ENCODE measurements at regions not wholly inside any gene's neighbourhood (a gene's known extent, or its start where the extent isn't known, plus 50 kb on each side); places are given as distances from the start of the nearest gene placed in this dataset.

DNA sequence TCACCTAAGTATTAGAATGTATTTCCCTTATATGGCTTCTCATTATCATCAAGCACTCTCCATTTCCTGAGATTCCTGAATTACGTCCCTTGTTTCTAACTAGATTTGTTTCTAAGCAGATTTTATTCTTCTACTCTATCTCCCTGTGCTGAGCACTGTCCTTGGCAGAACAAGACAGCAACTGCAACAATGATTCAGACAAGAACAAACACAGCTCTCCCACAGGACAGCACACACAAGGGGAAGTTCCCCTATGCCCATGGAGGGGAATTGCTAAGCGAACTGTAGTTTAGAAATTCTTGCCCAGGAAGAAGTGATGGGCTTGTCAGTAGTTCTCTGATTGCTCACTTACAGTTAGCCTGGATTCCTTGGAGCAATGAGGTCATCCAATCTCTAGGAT, 759.9 kb downstream of the DTWD2 start:
- TF ChIP-seq, protein P1, sequence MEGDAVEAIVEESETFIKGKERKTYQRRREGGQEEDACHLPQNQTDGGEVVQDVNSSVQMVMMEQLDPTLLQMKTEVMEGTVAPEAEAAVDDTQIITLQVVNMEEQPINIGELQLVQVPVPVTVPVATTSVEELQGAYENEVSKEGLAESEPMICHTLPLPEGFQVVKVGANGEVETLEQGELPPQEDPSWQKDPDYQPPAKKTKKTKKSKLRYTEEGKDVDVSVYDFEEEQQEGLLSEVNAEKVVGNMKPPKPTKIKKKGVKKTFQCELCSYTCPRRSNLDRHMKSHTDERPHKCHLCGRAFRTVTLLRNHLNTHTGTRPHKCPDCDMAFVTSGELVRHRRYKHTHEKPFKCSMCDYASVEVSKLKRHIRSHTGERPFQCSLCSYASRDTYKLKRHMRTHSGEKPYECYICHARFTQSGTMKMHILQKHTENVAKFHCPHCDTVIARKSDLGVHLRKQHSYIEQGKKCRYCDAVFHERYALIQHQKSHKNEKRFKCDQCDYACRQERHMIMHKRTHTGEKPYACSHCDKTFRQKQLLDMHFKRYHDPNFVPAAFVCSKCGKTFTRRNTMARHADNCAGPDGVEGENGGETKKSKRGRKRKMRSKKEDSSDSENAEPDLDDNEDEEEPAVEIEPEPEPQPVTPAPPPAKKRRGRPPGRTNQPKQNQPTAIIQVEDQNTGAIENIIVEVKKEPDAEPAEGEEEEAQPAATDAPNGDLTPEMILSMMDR (IDR thresholded peaks at IDR 0.05), result no peak
- no peak overlapping the region for H3K27ac ChIP-seq

DNA sequence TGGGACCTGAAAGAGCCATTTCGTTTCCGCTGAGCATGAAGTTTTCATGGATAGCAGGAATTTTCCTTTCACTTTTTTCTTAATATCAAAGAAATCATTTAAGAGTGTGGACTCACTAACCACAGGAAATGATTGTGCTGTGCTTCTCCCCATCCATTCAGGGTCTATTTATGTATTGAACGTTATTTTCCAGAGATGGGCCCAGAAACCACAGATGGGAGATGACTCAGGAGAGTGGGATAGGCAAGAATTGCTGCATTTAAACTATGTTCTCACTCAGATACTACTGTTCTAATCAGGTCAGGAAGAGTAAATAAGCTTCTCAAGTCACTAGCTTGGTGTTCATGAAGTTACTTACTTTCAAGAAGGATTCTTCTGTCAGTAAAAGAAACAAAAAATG, 763.8 kb downstream of the DTWD2 start:
- H3K27ac ChIP-seq, result no peak overlapping the region

DNA sequence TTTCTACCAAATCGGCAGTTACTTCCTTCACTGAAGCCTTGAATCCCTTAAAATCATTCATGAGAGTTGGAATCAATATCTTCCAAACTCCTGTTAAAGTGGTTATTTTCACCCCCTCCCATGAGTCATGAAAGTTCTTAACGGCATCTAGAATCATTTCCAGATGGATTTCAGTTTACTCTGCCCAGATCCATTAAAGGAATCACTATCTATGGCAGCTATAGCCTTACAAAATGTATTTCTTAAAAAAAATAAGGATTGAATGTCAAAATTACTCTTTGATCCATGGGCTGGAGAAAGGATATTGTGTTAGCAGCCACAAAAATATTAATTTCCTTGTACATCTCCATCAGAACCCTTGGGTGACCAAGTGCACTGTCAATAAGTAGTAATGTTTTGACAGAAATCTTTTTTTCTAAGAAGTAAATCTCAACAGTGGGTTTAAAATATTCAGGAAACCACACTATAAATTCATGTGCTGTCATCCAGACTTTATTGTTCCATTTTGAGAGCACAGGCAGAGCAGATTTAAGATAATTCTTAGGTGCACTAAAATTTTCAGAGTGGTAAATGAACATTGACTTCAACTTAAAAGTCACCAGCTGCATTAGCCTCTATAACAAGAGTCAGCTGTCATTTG, 767.7 kb downstream of the DTWD2 start:
- no peak overlapping the region for H3K27ac ChIP-seq
- no peak for TF ChIP-seq ZFX (IDR thresholded peaks at IDR 0.05; ENCODE audit: borderline replicate concordance)
- TF ChIP-seq, protein P1 (IDR thresholded peaks at IDR 0.05), result no peak

More for the DNA sequence above, 763.8 kb downstream of the DTWD2 start:
- TF ChIP-seq, protein P1 (IDR thresholded peaks at IDR 0.05), result no peak
- TF ChIP-seq ZFX (IDR thresholded peaks at IDR 0.05; ENCODE audit: borderline replicate concordance), result no peak

DNA sequence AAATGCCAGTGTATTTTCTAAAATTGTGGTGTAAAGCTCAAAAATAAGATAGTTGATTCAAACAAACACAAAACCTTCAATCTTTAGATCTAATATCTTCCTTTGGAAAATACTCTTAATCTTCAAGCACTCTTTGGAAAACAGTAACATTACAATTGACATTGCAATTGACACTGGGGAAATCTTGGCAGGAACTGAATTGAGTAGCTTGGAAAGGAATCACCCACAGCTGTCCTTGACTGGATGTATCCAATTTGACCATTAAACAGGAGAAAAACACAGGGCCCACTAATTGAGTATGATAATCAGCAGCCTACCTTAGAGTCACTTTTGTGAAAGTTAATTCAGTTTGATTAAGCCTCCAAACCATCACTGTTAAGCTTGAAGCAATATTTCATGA, 776.7 kb downstream of the DTWD2 start:
- H3K27ac ChIP-seq, result no peak overlapping the region
- TF ChIP-seq, protein P1 (IDR thresholded peaks at IDR 0.05), result no peak
- no peak for TF ChIP-seq ZFX (IDR thresholded peaks at IDR 0.05; ENCODE audit: borderline replicate concordance)

DNA sequence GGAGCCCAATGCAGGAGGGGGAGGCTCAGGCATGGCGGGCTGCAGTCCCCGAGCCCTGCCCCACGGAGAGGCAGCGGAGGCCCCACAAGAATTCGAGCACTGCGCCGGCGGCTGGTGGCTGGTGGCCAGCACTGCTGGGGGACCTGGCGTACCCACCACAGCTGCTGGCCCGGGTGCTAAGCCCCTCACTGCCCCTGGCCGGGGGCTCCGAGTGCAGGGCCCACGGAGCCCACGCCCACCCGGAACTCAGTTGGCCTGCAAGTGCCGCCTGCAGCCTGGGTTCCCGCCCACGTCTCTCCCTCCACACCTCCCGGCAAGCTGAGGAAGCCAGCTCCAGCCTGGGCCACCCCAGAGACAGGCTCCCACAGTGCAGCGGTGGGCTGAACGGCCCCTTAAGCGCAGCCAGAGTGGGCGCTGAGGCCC, 780.3 kb downstream of the DTWD2 start:
- TF ChIP-seq ZFX (IDR thresholded peaks at IDR 0.05; ENCODE audit: borderline replicate concordance), result no peak
- TF ChIP-seq, protein P1 (IDR thresholded peaks at IDR 0.05), result no peak
- H3K27ac ChIP-seq, result no peak overlapping the region

DNA sequence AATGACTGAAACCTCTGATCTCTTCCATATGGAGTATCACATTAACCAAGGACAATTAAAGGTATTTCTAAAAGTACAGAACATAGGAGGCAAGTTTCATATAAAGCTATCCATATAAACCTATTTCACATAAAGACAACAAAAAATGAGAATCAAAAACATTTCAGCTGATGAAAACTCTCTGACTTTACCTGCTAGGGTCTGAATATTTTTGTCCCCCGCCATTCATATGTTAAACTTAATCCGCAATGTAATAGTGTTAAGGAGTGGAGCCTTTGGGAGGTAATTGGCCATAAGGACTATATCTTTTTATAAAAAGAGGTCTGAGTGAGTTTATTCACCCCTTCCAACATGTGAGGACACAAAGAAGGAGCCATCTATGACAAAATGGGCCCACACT, 788.5 kb downstream of the DTWD2 start:
- H3K27ac ChIP-seq, result no peak overlapping the region
- TF ChIP-seq, protein P1 (IDR thresholded peaks at IDR 0.05), result no peak
- TF ChIP-seq ZFX (IDR thresholded peaks at IDR 0.05; ENCODE audit: borderline replicate concordance), result no peak

DNA sequence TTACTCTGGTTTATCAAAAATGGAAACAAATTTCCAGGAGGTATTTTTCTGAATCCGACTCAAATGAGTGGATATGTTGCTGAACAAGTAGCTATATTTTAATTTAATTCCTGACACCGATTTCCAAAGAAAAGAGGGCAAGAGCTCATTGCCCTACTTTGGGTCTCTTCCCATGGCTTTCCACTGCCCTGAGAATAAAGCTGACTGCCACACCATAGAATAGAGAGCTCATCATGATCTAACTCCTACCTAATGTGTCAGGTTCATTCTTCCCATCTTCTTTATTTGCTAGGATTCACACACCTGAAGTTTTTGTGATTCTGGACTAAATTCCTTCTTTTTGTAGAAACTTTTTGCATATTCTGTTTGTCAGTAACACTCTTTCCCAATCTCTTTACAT, 792.1 kb downstream of the DTWD2 start:
- TF ChIP-seq, protein P1 (IDR thresholded peaks at IDR 0.05), result no peak
- no peak for TF ChIP-seq ZFX (IDR thresholded peaks at IDR 0.05; ENCODE audit: borderline replicate concordance)
- no peak overlapping the region for H3K27ac ChIP-seq

All from 22Rv1 (cell line).